ENCODE measurements at regions not wholly inside any gene's neighbourhood (a gene's known extent, or its start where the extent isn't known, plus 50 kb on each side); places are given as distances from the start of the nearest gene placed in this dataset.

GRCh38 chr6:16974704-16975359 lies 127.0 kb upstream of the STMND1 start:
- DNase-seq (ENCODE audit: low spot score) = no peak

DNA sequence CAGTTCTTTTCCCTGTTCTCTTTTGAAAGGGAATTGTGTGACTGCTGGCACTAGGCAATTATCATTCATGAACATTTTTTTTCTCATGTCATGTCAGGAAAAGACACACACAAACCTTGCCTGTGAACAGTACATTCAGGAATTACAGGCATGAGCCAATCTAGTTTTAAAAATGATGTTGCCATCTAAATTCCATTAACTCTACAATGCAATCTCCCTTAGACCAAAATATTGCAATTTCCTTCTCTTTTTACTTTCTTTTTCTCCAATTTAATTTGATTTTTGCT lies 127.5 kb upstream of the STMND1 start:
- no peak for DNase-seq (ENCODE audit: low spot score)

- no peak for DNase-seq (ENCODE audit: low spot score)
Observed at GRCh38 chr6:16973545-16974386, 128.1 kb upstream of the STMND1 start.

DNA sequence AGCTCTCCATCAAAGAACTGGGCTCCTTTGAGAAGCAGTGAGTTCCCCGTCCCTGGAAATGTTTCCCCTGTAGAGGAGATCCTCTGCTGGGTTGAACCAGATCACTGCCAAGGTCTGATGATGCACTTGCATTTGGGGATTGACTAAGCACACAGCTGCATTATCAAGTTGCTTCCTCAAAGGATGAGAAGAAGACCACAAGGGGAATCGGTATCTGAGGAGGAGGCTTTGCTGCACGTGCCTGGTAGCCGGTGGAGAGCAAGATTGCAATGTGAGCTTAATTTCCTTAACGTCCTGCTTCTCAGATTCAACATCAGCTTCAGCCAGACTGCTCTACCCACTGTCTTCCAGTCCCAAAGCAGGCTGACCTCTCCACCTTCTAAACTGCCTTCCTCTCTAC lies 128.8 kb upstream of the STMND1 start:
- DNase-seq (ENCODE audit: low spot score) = no peak

- DNase-seq (ENCODE audit: low spot score) = no peak
Observed at GRCh38 chr6:16972535-16972934, 129.3 kb upstream of the STMND1 start.

DNA sequence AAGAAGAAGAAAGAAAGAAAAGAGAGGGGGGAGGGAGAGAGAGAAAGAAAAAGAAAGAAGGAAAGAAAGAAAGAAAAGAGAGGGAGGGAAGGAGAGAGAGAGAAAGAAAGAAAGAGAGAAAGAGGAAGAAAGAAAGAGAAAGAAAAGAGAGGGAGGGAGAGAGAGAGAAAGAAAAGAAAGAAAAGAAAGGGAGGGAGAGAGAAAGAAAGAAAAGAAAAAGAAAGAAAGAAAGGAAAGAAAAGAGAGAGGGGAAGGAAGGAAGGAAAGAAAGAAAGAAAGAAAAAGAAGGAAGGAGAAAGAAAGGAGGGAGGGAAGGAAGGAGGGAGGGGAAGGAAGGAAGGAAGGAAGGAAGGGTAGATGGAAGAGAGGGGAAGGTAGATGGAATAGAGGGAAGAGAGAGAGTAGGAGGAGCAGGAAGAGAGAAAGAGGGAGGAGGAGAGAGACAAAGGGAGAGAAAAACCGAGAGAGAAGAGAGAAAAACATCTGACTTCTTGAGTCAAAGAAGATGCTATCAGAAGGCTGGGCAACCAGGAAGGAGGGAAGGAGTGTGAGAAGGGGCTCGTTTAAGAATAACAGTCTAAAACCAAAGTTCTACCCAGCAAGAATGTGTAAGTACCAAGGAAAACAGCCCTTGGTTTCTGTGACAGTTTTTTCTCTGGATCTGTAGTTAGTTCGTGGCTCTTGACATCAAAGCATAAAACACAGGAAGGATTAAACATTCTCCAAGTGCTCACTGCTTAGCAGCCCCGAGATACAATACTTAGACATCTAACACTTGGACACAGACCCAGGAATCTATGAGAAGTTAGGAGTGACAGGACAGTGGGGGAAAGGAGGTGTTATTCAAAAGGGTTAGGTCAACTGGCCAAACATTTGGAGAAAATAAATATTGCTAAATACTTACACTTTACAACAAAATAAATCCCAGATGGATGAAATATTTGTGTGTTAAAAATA lies 131.9 kb upstream of the STMND1 start:
- DNase-seq (ENCODE audit: low spot score) = no peak

DNA sequence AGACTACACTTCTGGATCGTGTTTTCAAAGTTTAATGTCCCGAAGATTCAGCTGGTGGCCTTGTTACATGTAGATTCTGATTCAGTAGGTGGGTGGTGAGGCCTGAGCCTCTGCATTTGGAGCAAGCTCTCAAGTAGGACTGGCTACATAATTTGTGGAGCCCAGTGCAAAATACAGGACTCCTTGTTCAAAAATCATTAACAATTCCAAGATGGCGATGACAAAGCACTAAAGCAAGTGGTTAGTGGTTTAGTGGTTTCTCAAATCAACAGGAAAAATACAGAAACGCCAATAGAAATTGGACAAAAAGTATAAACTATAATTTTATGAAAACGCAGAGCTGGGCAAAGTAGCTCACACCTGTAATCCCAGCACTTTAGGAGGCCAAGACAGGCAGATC lies 133.7 kb upstream of the STMND1 start:
- DNase-seq (ENCODE audit: low spot score) = no peak

- DNase-seq (ENCODE audit: low spot score) = no peak
Observed at GRCh38 chr6:16967470-16967817, 134.4 kb upstream of the STMND1 start.

DNA sequence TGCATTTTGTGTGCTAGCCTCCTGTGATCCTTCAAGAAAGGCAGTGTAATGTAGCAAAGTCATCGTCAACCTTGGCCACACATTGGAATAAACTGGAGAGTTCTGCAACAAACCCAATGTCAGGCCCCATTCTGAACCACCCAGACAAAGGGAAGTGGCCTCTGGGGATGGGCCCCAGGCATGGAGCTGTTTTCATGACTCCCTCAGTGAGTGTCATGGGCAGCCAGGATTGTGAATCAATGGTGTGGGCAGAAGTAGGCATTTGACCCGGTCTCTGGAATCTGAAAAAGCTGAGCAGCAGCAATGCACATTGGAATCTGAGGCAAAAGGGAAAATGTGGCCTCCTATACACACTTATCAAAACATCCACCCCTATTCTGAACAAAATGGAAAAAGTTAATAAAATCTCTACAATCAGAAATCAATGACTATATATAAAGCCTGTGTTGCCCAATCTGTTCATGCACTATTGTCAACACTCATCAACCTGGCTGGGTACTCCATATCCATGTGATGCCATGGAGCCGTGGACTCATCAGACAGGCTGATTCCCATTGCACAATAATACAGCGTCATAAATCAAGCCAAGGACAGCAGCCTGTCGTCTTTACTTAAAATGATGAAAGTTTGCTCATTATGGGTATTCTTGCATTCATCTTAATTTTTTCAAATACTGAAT lies 134.9 kb upstream of the STMND1 start:
- DNase-seq (ENCODE audit: low spot score) = no peak

DNA sequence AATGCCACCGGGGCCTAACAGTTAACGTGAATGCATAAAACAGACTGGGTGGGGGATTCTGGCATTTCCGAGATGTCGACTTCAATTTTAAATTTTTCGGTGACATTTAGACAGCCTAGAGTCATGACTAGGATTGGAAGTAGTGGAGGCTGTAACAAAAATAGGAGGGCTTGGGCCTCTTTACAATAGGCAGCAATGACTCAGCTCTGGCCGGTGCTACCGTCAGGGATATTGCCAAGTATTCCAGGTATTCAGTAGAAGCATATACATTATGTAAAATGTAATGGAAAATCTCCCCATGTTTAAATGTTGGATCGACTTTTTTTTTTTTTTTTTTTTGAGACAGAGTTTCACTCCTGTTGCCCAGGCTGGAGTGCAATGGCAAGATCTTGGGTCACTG lies 136.2 kb upstream of the STMND1 start:
- DNase-seq (ENCODE audit: low spot score) = no peak

DNA sequence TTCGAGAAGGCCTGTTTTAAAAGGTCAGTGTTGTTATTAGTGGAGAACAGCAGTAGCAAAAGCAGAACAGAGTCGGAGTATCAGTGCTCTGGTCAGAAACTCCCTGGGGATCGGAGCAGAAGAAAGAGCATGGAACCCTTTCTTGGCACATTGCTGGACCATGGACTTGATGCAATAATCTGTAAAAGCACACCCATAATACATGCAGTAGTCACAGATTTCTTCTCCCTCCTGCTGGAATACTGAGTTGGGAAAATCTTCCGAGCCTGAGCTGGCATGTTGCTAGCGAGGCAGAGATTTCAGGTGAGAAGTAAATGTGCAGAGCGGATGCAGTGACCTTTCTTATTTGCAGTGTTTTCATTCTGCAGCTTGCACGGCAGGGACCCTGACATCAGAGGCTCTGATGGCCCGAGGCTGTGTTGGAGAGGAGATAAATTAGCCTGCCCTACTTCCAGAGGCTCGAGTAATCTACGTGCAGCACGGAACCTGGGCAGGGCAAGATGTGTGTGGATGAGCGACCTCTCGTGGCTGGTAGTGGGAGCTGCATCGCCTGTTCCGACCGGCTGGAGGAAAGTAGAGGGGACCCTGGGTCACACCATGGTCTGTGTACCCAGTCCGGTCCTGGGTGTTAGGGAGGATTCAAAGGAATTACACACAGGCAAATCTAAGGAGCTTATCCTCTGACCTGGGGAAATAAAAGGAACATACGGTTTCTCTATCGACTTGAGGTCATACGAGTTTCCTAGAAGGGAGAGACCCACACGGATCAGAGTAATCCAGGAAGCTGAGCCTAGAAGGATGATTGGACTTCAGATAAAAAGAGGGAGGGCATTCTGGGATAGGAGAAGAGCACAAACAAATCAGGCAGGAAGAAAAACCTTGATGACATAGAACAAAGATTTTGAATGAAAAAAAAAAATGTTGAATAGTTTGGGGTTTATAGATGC lies 137.0 kb upstream of the STMND1 start:
- peak; percentile 64 for DNase-seq (ENCODE audit: low spot score)

DNA sequence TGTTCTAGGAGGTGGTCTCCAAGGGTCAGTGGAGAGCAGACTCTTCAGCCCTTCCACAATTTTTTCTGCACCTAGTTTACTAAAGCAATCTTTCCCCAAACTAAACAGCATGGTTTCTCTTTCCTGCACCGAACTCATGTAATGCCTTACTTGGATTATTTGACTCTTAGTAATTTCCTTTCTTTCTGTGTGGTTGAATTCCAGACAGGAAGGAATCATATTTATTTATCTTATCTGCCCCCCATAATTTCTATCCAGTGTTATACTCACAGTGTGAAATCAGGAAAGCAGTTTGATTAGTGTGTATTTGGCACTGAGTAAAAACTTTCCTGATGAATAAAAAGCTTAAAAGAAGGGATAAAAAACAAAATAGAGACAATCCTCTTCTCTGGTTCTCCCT lies 140.3 kb upstream of the STMND1 start:
- peak; percentile 18 for DNase-seq (ENCODE audit: low spot score)

- no peak for DNase-seq (ENCODE audit: low spot score)
Observed at GRCh38 chr6:16959789-16960188, 142.1 kb upstream of the STMND1 start.

DNA sequence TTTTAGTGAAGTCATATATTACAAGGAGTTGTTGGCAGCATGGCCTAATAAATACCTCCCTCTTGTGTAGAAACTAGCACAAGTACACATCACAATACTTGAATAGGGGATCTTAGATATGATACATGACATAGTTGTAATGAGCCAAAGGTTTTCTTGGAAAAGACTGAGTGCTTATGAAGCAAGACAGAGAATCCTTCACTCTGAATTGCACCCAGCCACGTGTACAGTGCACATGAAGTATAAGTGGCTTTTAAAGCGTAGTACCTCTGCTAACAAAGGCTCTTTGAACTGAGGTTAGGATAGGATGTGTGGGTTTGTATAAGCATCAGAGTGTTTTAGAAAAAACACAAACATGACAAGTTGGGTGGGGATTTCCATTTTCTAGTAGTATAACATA lies 145.5 kb upstream of the STMND1 start:
- DNase-seq (ENCODE audit: low spot score) = no peak

GRCh38 chr6:16955899-16956298 lies 146.0 kb upstream of the STMND1 start:
- DNase-seq (ENCODE audit: low spot score) = no peak

DNA sequence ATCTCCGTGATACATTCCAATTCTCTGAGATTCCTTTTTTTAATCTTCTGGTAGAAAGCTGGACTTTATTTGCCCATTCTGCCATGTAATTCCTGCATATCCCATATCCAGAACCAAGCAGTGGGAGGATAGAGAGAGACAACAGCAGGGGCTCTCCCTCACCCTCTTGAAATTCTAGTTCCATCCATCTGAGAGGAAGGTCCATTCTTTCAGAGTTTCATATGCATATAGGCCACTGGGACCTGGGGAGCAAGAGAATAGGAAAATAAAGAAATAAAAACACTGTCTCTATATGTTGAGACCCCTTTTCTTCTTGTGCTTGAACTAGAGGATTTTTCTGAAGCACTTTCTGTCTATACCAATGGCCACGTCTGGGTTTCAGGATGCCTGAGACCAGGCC lies 147.9 kb upstream of the STMND1 start:
- no peak for DNase-seq (ENCODE audit: low spot score)

GRCh38 chr6:16953446-16953845 lies 148.4 kb upstream of the STMND1 start:
- DNase-seq (ENCODE audit: low spot score) = no peak

DNA sequence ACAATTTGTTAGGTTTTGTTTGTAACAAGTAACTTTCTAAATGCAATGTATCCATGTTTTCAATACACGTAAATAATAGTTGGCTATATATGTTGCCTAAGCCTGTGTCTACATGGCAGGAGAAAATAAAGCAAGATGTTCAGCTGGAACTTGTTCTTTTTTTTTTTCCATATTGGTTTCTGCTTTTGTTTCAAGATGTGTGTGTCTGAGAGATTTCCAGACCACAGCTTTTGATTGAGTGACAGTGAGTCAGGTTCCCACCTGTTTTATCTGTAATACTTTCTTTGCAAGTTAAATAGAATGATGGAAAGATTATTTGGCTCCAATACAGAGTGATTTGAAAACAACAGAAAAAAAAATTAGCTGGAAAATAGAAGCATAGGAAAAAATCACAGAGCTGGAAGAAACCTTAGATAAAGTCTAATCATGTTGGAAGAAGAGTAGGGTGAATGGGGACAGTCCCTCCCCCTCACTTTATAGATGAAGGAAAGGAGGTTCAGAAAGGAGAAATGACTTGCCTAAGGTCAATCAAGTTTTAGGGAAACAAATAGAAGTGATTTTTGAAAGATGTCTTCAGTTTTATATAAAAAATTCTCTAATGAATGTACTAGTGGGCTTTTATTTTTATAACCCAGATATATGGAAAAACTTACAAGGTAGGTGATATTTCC lies 150.9 kb upstream of the STMND1 start:
- no peak for DNase-seq (ENCODE audit: low spot score)

DNA sequence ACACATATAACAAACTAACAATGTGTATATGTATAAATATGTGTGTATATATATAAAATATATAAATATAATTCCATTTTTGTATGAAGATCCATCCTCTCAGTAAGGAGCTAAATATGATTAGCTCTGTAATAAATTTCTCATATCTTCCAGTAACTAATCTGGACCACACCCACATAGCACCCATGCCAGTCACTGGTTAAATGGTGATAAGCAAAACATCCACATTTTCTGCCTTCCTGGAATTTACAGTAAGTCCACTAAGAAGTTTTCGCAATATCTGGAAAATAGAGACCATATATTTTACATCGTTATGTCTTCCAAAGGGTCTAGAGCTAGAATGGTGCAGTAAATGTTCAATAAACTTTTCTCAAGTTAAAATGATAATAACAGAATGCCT lies 151.5 kb upstream of the STMND1 start:
- DNase-seq (ENCODE audit: low spot score) = no peak

DNA sequence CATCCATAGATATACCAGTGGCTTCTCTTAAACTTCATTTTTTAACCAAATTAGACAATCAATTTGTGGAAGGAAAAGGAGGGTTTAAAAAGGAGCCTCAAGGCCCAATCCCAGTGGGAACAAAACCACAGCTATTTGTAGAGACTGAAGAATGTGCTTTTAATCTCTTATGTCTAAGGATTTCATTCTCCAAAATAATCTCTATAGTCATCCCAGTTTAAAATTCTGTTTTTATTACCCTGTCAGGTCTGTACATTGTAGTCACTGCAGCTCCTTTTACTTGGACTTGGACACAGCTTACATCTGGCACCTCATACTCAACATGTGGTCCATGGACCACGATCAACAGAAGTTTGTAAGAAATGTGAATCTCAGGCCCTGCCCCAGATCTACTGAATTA lies 152.1 kb upstream of the STMND1 start:
- no peak for DNase-seq (ENCODE audit: low spot score)
